ENCODE measurements at regions not wholly inside any gene's neighbourhood (a gene's known extent, or its start where the extent isn't known, plus 50 kb on each side); places are given as distances from the start of the nearest gene placed in this dataset.

DNA sequence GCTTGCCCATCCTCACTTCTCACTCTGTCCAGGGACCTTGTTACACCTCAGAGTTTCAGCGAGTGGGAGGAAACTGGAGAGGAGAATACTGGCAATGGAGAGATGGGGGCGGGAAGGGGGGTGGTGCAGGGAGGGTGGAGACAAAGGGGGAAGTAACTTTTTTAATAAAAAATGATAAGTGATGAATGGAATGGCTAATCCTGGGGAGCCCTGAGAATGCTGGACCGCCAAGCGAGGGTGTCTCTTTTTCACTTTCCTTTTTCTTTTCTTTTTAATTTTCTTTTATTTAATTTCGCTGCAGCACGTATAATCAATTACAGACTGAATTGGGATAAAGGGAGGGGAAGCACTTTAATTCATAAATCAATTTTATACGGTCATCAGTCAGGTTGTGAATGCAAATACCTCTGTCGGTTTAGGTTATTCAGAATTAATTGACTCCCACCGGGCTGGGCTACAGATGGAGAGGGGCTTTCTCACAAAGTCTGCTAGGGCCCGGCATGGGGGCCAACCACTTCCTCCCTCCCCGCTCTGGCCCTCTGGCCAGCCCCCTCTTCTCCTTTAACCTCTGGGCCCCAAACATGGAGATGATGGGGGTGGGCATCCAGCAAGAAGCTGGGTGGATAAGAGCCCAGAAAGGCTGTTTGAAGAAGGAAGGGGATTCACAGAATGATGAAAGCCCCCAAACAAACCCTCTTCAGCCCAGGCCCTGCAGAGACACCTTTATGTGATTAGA is 106.8 kb upstream of the BOC start:
- peaks cover 0 to 16% (median 4%) of the 10 kb centered on the region in 4 donors for H3K4me1 ChIP-seq
- no peak for TF ChIP-seq POLR2A (IDR thresholded peaks at IDR 0.05)
- TF ChIP-seq CTCF (IDR thresholded peaks at IDR 0.05), result no peak
- TF ChIP-seq EP300 (IDR thresholded peaks at IDR 0.05), result no peak
- H3K4me3 ChIP-seq, result no peak overlapping the region
- H3K27ac ChIP-seq, result no peak overlapping the region
- no peak for DNase-seq (ENCODE audit: low spot score in 2 of 2)
- H3K27me3 ChIP-seq, result no peaks in the 10 kb centered on the region
- 70% methylated on average over 11 of the region's 11 CpGs for whole genome bisulfite sequencing, 2 donors
- no peaks in the 10 kb centered on the region for H3K36me3 ChIP-seq
- peaks cover 0 to 4% (median 0%) of the 10 kb centered on the region in 4 donors for H3K9me3 ChIP-seq

GRCh38 chr3:113105093-113105449 is 106.3 kb upstream of the BOC start:
- Histone ChIP-seq H3K27ac (no peak overlapping the region), H3K9me3 (no peaks in the 10 kb centered on the region), H3K36me3 (no peaks in the 10 kb centered on the region), H3K4me1 (peaks cover 0 to 16% (median 4%) of the 10 kb centered on the region in 4 donors), H3K27me3 (no peaks in the 10 kb centered on the region), H3K4me3 (no peak overlapping the region)
- no peak for DNase-seq (ENCODE audit: low spot score in 2 of 2)
- WGBS, 2 donors, result 35 to 47% methylated on average over 4 of the region's 4 CpGs
- no peak for TF ChIP-seq CTCF (IDR thresholded peaks at IDR 0.05)
- TF ChIP-seq POLR2A (IDR thresholded peaks at IDR 0.05), result no peak
- no peak for TF ChIP-seq EP300 (IDR thresholded peaks at IDR 0.05)

DNA sequence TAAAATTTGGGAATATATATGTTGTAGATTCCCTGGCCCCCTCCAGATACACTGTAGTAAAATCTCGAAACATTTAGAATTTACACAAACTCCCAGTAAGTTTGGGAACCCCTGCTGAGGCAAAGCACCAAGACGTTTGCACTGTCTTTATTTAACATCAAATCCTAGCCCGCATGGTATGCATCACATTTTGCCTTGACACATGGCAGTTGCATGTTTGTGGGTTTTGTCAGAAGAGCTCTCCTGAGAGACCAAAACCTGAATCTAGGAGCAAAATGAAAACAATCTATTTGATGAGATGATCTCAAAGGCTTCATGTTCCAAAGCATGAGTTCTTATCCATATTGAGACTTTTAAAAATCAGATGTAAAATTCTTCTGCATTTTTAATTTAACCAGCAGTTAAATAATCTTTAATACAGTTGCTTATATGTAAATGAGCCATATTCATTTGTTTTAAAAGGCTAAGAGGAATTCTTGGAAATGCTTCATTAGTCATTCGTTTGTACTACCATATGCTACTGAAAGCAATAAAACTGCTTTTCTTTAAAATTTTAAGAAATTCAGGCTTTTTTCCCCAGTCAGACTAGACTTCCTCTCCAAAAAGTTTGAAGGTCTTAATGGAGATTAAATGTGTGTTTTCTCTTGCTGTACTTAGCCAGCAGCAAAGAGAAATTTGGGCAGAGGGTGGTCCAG is 105.2 kb upstream of the BOC start:
- Histone ChIP-seq H3K4me3 (no peak overlapping the region), H3K9me3 (no peaks in the 10 kb centered on the region), H3K27ac (no peak overlapping the region), H3K4me1 (peaks cover 0 to 16% (median 4%) of the 10 kb centered on the region in 4 donors), H3K27me3 (no peaks in the 10 kb centered on the region), H3K36me3 (no peaks in the 10 kb centered on the region)
- TF ChIP-seq EP300 (IDR thresholded peaks at IDR 0.05), result no peak
- TF ChIP-seq POLR2A (IDR thresholded peaks at IDR 0.05), result no peak
- TF ChIP-seq CTCF (IDR thresholded peaks at IDR 0.05), result no peak
- WGBS, 2 donors, result 87 to 89% methylated on average over 4 of the region's 4 CpGs
- no peak for DNase-seq (ENCODE audit: low spot score in 2 of 2)

- no peaks in the 10 kb centered on the region for H3K9me3 ChIP-seq
- no peak for TF ChIP-seq EP300 (IDR thresholded peaks at IDR 0.05)
- TF ChIP-seq CTCF (IDR thresholded peaks at IDR 0.05), result no peak
- TF ChIP-seq POLR2A (IDR thresholded peaks at IDR 0.05), result no peak
- H3K4me1 ChIP-seq, result peaks cover 0 to 4% (median under 1%) of the 10 kb centered on the region in 4 donors
- H3K27me3 ChIP-seq, result no peaks in the 10 kb centered on the region
- WGBS, 2 donors, result 52 to 65% methylated on average over 5 of the region's 5 CpGs
- H3K27ac ChIP-seq, result no peak overlapping the region
- H3K36me3 ChIP-seq, result no peaks in the 10 kb centered on the region
- no peak for DNase-seq (ENCODE audit: low spot score in 2 of 2)
- H3K4me3 ChIP-seq, result no peak overlapping the region
These were observed 101.1 kb upstream of the BOC start for GRCh38 chr3:113110267-113110666.

GRCh38 chr3:113111011-113111707 is 100.2 kb upstream of the BOC start:
- Histone ChIP-seq H3K9me3 (no peaks in the 10 kb centered on the region), H3K36me3 (no peaks in the 10 kb centered on the region), H3K4me1 (no peaks in the 10 kb centered on the region), H3K4me3 (no peak overlapping the region), H3K27ac (no peak overlapping the region), H3K27me3 (no peaks in the 10 kb centered on the region)
- WGBS, 2 donors, result 72 to 76% methylated on average over 5 of the region's 5 CpGs
- no peak for TF ChIP-seq CTCF (IDR thresholded peaks at IDR 0.05)
- TF ChIP-seq POLR2A (IDR thresholded peaks at IDR 0.05), result no peak
- TF ChIP-seq EP300 (IDR thresholded peaks at IDR 0.05), result no peak
- DNase-seq (ENCODE audit: low spot score in 2 of 2), result no peak

All from tibial nerve (tissue), 4 donors.